ENCODE measurements at regions not wholly inside any gene's neighbourhood (a gene's known extent, or its start where the extent isn't known, plus 50 kb on each side); places are given as distances from the start of the nearest gene placed in this dataset.

GRCh38 chr11:130692220-130692619, 224.1 kb downstream of the SNX19 start (continued):
- no peak for TF ChIP-seq ZNF175 (tag by site-specific recombination; IDR thresholded peaks at IDR 0.05)

GRCh38 chr11:130693543-130693942, 222.7 kb downstream of the SNX19 start:
- Histone ChIP-seq H3K4me1 (ENCODE audit: control insufficient read depth, insufficient read depth, low read length) (no peaks in the 10 kb centered on the region), H3K27ac (ENCODE audit: extremely low read depth, low read depth, low read length) (no peak overlapping the region), H3K36me3 (ENCODE audit: control insufficient read depth in 2 of 2, insufficient read depth in 1 of 2, low read length in 2 of 2) (no peaks in the 10 kb centered on the region), H3K9me3 (ENCODE audit: control insufficient read depth, insufficient read depth, low read depth, low read length) (no peaks in the 10 kb centered on the region), H3K4me3 (ENCODE audit: low read depth, low read length) (no peak overlapping the region)
- POLR2A ChIA-PET: no interaction called here
- CTCF ChIA-PET: no interaction called here
- TF ChIP-seq ZNF785 (tag by site-specific recombination; IDR thresholded peaks at IDR 0.05) (no peak), HOXD13 (CRISPR knock-in tag; IDR thresholded peaks at IDR 0.05; ENCODE audit: borderline replicate concordance) (no peak)

GRCh38 chr11:130694488-130695045, 221.7 kb downstream of the SNX19 start:
- Histone ChIP-seq H3K27ac (ENCODE audit: extremely low read depth, low read depth, low read length) (no peak overlapping the region), H3K4me3 (ENCODE audit: low read depth, low read length) (no peak overlapping the region), H3K9me3 (ENCODE audit: control insufficient read depth, insufficient read depth, low read depth, low read length) (no peaks in the 10 kb centered on the region), H3K4me1 (ENCODE audit: control insufficient read depth, insufficient read depth, low read length) (no peaks in the 10 kb centered on the region), H3K36me3 (ENCODE audit: control insufficient read depth in 2 of 2, insufficient read depth in 1 of 2, low read length in 2 of 2) (no peaks in the 10 kb centered on the region)
- CTCF ChIA-PET: interaction anchor here (0.6 kb wide), 1 partner anchor 880 kb away, joined by 3 read pairs; no protein-coding TSS in a partner anchor
- no peak for TF ChIP-seq YY2 (tag by site-specific recombination; IDR thresholded peaks at IDR 0.05)
- no peak for TF ChIP-seq ZNF473 (tag by site-specific recombination; IDR thresholded peaks at IDR 0.05)
- POLR2A ChIA-PET: no interaction called here

- Histone ChIP-seq H3K4me1 (ENCODE audit: control insufficient read depth, insufficient read depth, low read length) (no peaks in the 10 kb centered on the region), H3K4me3 (ENCODE audit: low read depth, low read length) (no peak overlapping the region), H3K27ac (ENCODE audit: extremely low read depth, low read depth, low read length) (no peak overlapping the region), H3K9me3 (ENCODE audit: control insufficient read depth, insufficient read depth, low read depth, low read length) (no peaks in the 10 kb centered on the region), H3K36me3 (ENCODE audit: control insufficient read depth in 2 of 2, insufficient read depth in 1 of 2, low read length in 2 of 2) (no peaks in the 10 kb centered on the region)
- TF ChIP-seq ZNF654 (tag by site-specific recombination; IDR thresholded peaks at IDR 0.05; ENCODE audit: low read depth): no peak
- no peak for TF ChIP-seq GLIS1 (tag by site-specific recombination; IDR thresholded peaks at IDR 0.05)
- TF ChIP-seq ZNF777 (tag by site-specific recombination; IDR thresholded peaks at IDR 0.05; ENCODE audit: borderline replicate concordance): no peak
- CTCF ChIA-PET: no interaction called here
- POLR2A ChIA-PET: no interaction called here
These were observed 218.1 kb downstream of the SNX19 start for GRCh38 chr11:130698174-130698573.

- H3K27ac ChIP-seq (ENCODE audit: extremely low read depth, low read depth, low read length): no peak overlapping the region
- H3K36me3 ChIP-seq (ENCODE audit: control insufficient read depth in 2 of 2, insufficient read depth in 1 of 2, low read length in 2 of 2): no peaks in the 10 kb centered on the region
- ChIA-PET POLR2A (no interaction called here), CTCF (interaction anchor here (0.7 kb wide), 1 partner anchor 444 kb away, joined by 3 read pairs; no protein-coding TSS in a partner anchor)
- no peaks in the 10 kb centered on the region for H3K4me1 ChIP-seq (ENCODE audit: control insufficient read depth, insufficient read depth, low read length)
- no peak overlapping the region for H3K4me3 ChIP-seq (ENCODE audit: low read depth, low read length)
- H3K9me3 ChIP-seq (ENCODE audit: control insufficient read depth, insufficient read depth, low read depth, low read length): no peaks in the 10 kb centered on the region
- TF ChIP-seq CTCF (tag by site-specific recombination; IDR thresholded peaks at IDR 0.05): no peak
- TF ChIP-seq ZNF571 (tag by site-specific recombination; IDR thresholded peaks at IDR 0.05): no peak
- TF ChIP-seq KLF8 (tag by site-specific recombination; IDR thresholded peaks at IDR 0.05): no peak
- TF ChIP-seq SCRT2 (tag by site-specific recombination; IDR thresholded peaks at IDR 0.05): no peak
- no peak for TF ChIP-seq ZNF791 (tag by site-specific recombination; IDR thresholded peaks at IDR 0.05)
- TF ChIP-seq ZNF202 (tag by site-specific recombination; IDR thresholded peaks at IDR 0.05; ENCODE audit: borderline replicate concordance): no peak
- TF ChIP-seq ZNF148 (tag by site-specific recombination; IDR thresholded peaks at IDR 0.05; ENCODE audit: borderline replicate concordance): no peak
- TF ChIP-seq, protein P1, sequence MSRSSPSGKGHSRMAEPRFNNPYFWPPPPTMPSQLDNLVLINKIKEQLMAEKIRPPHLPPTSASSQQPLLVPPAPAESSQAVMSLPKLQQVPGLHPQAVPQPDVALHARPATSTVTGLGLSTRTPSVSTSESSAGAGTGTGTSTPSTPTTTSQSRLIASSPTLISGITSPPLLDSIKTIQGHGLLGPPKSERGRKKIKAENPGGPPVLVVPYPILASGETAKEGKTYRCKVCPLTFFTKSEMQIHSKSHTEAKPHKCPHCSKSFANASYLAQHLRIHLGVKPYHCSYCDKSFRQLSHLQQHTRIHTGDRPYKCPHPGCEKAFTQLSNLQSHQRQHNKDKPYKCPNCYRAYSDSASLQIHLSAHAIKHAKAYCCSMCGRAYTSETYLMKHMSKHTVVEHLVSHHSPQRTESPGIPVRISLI (tag by site-specific recombination; IDR thresholded peaks at IDR 0.05): no peak
- TF ChIP-seq ZNF580 (tag by site-specific recombination; IDR thresholded peaks at IDR 0.05): no peak
- TF ChIP-seq KLF1 (tag by site-specific recombination; IDR thresholded peaks at IDR 0.05): no peak
These were observed 216.7 kb downstream of the SNX19 start for GRCh38 chr11:130699561-130699960.
